Renal pelvis (tissue), 1 donor: ENCODE measurements at regions not wholly inside any gene's neighbourhood (a gene's known extent, or its start where the extent isn't known, plus 50 kb on each side); places are given as distances from the start of the nearest gene placed in this dataset.
"Not testable (repeated sequence)": the region's sequence is repeated elsewhere in the genome, so short reads cannot be mapped to it uniquely, and the experiment has no call there.

Source experiments
- DNase-seq: peaks from one replicate; pipeline ENCODE4 v3.0.0-alpha.2; 2013

DNA sequence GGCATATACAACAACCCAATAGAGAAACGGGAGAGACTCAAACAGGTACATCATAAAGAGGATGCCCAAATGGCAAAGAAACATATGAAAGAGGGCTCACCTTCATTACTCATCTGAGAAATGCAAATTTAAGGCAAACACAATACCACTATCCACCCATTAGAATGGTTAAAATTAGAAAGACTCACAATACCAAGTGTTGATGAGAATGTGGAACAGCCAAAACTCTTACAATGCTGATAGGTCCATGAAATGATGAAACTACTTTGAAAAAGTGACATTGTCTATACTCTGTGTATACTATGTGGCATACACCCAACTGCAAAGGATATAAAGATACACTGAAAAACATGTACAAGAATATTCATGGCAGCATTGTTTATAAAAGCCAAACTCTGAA lies 96.2 kb upstream of the TSHZ3 start:
- DNase-seq: no peak

DNA sequence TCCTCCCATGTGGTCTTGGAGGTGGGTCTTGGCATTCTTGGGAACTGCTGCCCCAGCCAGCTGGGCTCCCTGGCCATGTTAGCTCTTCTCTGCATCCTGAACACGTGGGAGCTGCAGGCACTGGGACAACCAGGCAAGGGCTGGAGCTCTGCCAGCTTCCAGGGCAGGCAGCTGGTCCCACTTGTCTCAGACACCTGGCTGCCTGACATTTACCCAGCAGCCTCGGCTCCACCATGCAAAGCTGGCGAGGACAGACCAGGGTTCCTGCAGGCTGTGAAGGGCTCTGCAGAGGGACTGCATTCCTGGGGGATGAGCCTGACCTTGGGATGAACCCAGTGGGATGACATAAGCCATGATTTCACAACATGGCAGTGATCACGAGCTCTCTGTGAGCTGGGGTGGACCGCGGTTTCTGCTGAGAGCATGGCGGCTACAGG lies 99.0 kb upstream of the TSHZ3 start:
- no peak for DNase-seq

DNA sequence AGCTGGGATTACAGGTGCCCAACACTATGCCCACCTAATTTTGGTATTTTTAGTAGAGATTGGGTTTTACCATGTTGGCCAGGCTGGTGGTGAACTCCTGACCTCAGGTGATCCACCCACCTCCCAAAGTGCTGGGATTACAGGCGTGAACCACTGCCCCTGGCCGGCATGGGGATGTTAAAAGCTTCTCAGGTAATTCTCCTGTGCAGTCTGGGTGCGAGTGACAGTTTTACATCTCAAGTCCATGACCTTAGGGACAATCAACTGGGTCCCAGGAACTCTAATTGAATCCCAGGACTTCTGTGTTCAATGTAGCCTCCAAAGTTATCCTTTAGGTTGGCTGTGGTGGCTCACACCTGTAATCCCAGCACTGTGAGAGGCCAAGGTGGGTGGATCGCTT lies 100.1 kb upstream of the TSHZ3 start:
- DNase-seq: no peak

DNA sequence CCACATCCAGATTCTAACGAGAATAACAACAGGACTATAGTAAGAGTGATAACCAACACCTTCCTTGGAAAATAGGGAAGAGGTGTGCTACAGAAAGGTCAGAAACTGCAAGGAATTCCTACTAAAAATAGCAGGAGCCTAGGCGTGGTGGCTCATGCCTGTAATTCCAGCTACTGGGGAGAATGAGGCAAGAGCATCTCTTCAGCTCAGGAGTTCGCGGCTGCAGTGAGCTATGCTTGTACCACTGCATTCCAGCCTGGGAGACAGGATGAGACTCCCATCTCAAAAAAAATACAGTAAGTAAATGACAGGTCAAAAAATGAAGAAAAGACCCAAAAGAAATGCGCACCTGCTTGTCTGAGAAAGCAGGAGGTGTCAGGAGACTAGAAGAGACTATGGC lies 101.5 kb upstream of the TSHZ3 start:
- DNase-seq: no peak

DNA sequence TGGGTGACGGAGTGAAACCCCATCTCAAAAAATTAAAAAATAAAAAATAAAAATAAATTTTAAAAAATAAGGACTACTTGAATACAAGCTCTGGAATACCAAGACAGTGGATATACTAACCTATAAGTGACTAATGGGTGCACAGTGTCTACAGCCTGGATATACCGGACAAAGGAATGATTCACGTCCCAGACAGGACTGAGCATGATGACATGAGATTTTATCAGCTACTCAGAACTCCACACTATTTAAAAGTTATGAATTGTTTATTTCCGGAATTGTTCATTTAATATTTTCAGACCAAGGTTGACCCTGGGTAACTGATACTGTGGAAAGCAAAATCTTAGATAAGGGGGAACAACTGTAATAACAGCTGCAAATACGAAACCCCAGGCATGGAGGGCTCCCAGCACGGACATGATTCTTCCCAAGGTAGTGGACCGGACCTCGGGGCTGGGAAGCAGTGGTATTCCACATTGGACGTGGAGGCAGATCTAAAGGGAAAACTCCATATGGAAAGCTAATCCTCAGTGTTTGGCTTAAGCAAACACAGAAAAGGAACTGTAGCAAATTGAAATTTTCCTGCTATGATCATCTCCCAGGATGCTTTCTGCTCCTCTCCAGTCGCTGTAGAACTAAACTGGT lies 102.6 kb upstream of the TSHZ3 start:
- no peak for DNase-seq

DNA sequence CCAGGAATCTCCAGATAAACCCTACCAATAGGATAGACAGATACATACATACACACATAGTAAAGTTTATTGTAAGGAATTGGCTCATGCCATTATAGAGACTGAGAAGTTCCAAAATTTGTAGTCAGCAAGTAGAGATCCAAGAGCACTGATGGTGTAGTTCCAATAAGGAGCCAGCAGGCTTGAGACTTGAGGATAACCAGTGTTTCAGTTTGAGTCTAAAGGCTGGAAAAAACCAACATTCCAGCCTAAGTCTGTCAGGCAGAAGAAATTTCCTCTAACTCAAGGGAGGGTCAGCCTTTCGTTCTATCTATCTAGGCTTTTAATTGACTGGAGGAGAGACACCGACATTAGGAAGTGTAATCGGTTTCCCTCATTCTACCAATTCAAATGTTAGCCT lies 110.2 kb upstream of the TSHZ3 start:
- DNase-seq: no peak

DNA sequence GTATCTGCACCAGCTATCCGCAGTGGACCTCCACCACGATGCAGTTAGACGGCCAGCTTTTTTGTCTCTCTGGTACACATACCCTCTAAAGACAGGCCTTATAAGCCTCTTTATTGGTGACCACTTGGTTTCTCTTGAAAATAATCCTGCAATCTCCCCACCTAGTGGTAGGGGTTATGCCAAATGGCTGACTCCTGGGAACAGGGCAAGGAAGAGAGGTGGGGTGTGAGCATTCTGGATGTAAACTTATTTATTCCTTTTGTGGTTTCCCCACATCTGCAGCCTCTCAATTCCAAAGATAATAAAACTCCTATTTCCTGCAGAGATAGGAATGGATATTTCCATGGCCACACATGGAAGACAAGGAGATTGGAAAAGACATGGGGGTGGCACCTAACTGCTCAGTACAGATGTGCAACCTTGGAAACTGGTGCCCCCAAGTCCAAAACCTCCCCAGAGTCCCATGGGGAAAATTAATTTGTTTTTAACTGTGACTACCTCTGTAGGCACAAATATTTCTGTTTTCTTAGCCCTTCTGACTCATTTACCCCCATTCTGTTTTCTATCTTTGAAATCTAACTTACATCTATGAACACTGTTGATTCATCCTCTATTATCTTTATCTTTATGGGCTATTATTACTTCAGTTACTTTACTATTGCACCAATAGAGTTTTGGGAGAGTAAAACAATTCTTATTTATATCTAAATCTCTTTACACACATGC lies 112.7 kb upstream of the TSHZ3 start:
- no peak for DNase-seq

DNA sequence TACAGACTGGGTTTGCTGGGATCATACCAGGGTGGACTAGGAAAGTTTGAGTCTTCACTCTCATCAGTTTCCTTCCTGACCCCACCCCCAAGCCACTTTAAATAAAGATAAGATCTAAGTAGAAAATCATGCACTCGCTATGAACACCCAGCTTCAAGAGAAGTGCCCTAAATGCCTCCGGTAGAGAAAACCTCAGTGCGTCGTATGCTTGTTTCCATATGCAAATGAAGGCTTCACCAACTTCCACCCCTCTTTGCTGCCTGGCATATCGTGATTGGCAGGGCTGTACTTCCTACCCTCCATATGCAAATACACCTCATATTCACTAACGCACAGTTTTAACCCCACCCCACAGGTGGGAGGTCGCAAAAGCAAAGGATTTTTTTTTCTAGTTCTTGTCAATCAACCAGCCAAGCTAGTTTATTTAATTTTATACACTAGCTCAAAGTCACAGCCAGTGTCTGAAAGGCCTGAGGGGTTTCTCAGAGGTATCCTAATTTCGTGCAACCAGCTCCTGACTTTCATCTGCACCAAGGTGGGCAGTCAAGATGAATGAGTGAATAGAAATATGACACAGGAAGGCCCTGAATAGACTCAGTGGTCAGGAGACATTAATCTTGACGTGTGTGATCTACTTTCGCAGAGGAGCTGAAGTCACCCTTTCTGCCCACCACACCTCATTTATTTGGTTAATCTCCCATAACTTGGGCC lies 121.1 kb upstream of the TSHZ3 start:
- no peak for DNase-seq

DNA sequence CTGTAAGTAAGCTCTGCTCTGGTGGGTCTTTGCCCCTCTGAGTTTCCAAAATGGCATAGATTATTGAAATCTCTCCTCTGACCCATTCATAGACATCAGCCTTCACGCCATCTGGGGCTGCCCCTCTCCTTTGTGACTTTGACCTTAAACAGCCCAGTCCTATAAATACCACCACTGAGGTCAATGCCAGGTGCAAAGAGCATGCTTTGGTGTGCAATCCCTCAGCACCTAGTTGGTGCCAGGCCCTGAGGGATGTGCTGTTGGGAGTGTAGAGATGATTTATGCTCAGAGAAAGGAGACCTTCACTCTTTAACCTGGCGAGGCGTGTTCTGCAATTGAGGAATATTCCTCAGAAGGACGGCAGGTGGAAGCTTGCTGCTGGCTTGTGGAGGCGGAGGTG lies 121.7 kb upstream of the TSHZ3 start:
- no peak for DNase-seq

DNA sequence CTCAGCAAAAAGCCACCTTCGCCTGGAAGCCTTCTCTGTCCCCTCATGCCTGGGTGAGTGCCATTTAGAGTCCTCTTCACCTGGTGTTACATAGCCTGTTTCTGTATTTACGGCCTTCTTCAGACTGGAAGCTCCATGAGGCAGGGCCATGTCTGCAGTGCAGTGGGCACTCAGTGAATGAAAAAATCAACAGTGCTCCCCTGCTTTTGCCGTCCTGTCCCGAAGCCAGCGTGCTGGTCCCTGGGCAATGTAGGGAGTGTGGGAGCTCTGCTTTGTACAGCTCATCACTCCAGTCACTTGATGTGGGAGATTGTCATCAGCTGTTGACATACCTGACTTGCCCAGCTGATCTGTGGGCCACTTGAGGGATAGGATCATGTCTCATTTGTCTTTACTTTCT lies 129.0 kb upstream of the TSHZ3 start:
- DNase-seq: no peak

DNA sequence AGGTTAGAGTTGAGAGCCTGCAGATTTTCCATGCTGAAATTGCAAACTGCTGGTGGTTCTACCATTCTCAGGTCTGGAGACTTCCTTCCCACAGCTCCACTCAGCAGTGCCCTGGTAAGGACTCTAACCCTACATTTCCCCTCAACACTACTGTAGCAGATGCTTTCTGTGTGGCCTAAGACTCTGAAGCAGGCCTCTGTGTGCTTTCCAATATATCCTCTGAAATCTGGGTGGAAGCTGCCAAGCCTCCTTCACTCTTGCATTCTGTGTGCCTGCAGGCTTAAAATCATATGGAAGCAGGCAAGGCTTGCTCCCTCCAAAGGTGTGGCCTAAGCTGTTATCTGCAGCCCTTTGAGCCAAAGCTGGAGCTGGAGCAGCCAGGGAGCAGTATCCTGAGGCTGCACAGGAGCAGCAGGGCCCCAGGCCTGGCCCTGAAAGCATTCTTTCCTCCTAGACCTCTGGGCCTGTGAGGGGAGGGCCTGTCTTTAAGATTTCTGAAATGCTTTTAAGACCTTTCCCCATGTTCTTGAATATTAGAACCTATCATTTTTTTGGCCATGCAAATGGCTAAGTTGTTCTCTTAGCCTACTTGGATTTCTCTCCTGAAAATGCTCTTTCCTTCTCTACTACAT lies 134.1 kb upstream of the TSHZ3 start:
- no peak for DNase-seq

DNA sequence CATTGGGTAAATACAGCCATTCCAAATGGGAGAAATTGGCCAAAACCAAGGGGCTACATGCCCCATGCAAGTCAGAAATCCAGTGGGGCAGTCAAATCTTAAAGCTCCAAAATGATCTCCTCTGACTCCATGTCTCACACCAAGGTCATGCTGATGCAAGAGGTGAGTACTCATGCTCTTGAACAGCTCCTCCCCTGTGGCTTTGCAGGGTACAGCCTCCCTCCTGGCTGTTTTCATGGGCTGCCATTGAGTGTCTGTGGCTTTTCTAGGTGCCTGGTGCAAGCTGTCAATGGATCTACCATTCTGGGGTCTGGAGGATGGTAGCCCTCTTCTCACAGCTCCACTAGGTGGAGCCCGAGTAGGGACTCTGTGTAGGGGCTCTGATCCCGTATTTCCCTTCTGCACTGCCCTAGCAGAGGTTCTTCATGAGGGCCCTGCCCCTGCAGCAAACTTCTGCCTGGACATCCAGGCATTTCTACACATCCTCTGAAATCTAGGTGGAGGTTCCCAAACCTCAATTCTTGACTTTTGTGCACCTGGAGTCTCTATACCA lies 135.7 kb upstream of the TSHZ3 start:
- not testable (repeated sequence) for DNase-seq

DNA sequence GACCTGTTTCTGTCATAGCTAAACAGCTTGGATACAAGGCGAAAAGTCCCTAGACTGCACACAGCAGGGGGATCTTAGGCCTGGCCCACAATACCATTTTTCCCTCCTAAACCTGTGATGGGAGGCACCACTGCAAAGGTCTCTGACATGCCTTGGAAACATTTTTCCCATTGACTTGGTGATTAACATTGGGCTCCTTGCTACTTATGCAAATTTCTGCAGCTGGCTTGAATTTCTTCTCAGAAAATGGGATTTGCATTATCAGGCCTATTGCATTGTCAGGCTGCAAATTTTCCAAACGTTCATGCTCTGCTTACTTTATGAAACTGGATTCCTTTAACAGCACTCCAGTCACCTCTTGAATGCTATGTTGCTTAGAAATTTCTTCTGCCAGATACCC lies 136.2 kb upstream of the TSHZ3 start:
- no peak for DNase-seq

DNA sequence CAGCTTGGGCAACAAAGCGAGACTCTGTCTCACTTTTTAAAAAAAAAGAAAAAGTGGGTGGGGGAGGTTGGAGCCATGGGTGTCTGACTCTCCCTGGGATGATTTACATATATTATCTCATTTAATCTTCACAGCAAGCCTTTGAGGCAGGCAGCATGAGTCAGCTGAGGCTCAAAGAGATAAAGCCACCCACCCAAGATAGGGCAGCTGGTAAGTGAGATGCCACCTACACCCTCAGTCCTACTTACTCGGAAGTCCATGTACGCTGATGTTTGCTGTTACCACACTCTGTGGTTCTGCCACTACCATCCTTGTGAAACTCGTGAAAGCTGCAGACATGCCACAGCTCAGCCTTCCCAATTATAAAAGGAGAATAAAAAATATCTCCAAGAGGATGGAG lies 142.0 kb upstream of the TSHZ3 start:
- no peak for DNase-seq

DNA sequence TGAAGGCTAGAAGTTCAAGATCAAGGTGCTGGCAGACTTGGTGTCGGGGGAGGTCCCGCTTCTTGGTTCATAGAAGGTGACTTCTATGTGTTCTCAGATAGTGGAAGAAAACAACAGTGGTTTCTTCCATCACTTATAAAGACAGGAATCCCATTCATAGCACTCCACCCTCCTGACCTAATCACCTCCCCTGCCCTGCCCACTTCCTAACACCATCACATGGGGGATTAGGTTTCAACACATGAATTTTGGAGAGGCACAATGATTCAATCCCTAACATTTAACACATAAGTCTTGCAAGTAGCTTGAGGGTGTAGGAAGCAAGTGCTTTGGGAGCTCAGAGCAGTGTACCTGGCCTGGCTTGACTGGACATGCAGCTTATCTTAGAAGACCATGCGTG lies 142.8 kb upstream of the TSHZ3 start:
- DNase-seq: no peak

DNA sequence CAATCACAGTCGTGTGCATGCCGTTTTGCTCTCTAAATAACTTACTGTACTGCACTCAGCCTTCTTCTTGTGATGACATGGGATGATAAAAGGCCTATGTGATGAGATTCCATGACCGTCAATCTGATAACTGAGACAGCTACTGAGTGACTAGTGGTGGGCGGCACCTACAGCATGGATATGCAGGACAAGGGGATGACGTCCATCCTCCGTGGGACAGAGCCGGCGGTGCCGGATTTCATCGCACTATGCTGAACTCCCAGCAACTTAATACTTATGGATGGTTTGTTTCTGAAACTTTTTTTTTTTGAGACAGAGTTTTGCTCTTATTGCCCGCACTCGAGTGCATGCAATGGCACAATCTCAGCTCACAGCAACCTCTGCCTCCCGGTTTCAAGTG lies 146.8 kb upstream of the TSHZ3 start:
- DNase-seq: no peak

DNA sequence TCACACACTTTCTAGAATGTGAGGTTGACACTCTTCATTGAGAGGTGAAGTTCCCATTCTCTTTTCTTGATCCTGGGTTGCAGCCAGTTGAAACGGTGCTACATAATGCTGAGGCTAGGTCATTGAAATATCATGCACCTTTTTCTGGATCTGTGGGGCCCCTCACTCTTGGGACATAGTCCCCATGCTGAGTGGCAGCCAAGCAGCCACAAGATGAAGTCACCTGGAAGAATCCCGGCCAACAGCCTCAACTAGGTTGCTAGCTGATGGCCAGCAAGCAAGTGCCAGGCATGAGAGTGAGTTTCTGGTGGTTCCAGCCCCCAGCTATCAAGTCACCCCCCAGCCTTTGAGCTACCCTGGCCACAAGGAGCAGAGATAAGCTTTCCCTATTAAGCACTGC lies 148.5 kb upstream of the TSHZ3 start:
- no peak for DNase-seq

DNA sequence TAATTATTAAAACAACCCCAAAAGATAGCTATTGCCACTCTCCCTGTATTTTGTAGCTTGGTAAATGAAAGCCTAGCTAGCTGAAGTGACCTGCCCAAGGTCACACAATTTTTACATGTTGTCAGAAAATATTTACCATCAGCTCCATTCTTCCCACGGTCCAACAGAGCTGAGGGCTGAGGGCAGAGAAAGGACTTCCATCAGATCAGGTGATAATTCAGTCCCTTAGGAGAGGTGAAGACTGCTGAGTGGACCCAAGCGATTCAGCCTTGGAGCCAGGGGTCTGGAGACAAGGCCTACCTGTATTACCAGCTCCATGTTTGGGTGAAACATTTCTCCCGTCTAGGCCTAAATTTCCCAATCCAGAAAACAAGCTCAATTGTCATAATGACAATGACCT lies 149.5 kb upstream of the TSHZ3 start:
- no peak for DNase-seq

DNA sequence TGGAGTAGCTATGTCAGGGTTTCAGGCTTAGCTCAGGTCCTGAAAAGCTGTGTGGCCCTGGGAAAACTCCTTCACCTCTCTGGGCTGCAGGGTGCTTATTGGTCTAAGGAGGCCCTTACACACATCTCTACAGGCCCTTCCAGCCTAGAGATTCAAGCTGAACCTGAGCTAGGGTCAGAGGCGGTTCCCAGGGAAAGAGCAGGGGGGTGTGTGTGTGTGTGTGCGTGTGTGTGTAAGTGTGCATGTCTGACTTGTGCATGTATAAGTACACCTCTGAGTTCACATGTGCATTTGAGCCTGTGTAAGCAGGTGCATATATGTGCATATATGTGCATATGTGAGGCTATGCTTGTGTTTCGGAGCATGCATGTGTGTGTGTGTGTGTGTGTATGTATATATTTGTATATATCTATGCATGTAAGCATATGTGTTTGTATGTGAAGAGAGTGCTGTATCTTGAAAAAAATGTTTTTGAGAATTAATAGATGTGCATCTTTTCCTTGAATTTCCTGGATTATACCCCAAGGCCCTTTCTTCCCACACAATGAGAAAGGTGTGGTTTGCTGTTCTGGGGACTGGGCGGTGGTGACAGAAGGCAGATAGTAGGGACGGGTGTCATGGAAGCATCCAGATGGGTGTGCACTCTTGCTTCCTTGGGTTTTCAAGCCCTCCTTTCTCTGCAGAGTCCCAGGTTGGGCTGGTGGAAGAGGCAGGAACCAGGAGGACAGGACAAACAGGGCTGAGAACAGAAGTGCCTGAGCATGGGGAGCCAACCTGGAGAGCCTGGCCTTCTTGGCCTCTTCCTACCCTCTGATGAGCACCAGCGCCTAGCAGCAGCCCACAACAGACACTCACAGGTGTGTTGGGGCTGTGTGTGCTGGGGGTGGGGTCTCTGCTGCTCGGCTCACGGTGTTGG lies 150.3 kb upstream of the TSHZ3 start:
- DNase-seq: no peak

DNA sequence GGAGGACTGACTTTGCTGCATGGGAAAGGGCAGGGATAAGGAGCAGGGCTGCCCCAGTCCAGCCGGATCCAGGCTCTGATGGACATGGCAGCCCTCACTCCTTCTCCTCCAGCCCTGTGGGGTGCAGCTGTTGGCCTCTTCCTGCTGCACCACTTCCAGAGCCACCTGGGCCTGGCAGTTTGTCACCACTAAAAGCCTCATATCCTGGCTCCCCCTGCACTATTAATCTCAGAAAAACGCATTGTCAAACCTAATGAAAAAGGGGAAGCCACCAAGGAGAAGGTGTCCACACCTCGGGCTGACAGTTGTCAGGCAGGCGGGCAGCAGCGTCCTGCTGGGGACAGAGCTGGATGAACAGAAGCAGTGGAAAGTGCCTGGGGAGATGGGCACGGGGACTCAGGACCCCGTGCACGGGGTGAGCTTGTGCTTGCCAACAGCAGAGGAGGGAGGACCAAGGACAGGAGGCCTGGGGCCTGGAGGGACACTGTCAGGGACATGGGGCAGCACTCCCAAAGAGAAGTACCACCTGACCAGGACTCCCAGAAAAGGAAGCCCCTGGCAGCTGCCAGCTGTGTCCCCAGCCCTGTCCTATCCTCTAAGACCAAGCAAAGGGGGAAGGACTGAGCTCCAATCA lies 151.1 kb upstream of the TSHZ3 start:
- no peak for DNase-seq

DNA sequence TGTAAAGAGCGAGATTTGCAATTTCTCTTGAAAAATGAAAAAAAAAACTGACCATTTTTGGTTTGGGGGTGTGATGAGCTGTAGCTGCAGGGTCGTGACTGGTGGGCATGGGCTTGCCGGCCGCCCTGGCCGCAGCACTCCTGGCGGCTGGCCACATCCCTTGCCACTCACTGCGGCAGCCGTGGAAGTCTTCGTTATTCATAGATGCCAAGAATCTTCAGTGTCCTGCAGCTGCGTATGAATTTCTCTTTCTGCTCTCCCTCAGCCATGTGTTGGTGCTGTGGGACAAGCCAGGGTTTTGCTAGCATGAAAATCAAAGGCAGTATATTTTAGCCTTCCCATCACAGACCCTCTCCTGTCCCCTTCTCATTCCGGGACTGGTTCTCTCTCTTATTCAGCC lies 151.7 kb upstream of the TSHZ3 start:
- no peak for DNase-seq
